ENCODE measurements at regions not wholly inside any gene's neighbourhood (a gene's known extent, or its start where the extent isn't known, plus 50 kb on each side); places are given as distances from the start of the nearest gene placed in this dataset.

GRCh38 chr6:96743496-96743895, 93.8 kb downstream of the GPR63 start:
- Mint-ChIP-seq H3K4me3 (ENCODE audit: unreplicated experiment) (no peak overlapping the region), H3K9me3 (ENCODE audit: unreplicated experiment) (no peaks in the 10 kb centered on the region), H3K36me3 (ENCODE audit: insufficient read depth, unreplicated experiment) (no peaks in the 10 kb centered on the region), H3K27ac (ENCODE audit: low read depth, unreplicated experiment) (no peak overlapping the region), H3K27me3 (ENCODE audit: insufficient read depth, unreplicated experiment) (peaks cover 22% of the 10 kb centered on the region), H3K4me1 (ENCODE audit: insufficient read depth, unreplicated experiment) (no peaks in the 10 kb centered on the region)
- ChIA-PET CTCF (interaction anchor here (0.7 kb wide), 1 partner anchor 72 kb away, joined by 3 read pairs; no protein-coding TSS in a partner anchor), POLR2A (no interaction called here)
- TF ChIP-seq, protein P1, sequence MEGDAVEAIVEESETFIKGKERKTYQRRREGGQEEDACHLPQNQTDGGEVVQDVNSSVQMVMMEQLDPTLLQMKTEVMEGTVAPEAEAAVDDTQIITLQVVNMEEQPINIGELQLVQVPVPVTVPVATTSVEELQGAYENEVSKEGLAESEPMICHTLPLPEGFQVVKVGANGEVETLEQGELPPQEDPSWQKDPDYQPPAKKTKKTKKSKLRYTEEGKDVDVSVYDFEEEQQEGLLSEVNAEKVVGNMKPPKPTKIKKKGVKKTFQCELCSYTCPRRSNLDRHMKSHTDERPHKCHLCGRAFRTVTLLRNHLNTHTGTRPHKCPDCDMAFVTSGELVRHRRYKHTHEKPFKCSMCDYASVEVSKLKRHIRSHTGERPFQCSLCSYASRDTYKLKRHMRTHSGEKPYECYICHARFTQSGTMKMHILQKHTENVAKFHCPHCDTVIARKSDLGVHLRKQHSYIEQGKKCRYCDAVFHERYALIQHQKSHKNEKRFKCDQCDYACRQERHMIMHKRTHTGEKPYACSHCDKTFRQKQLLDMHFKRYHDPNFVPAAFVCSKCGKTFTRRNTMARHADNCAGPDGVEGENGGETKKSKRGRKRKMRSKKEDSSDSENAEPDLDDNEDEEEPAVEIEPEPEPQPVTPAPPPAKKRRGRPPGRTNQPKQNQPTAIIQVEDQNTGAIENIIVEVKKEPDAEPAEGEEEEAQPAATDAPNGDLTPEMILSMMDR (IDR thresholded peaks at IDR 0.05; ENCODE audit: unreplicated experiment): no peak
- intact Hi-C loops (cut with micrococcal nuclease): no loop called here
- DNase-seq (ENCODE audit: unreplicated experiment): no peak
- no TSS peak for BruUV-seq (replicated peaks)

- Mint-ChIP-seq H3K4me1 (ENCODE audit: insufficient read depth, unreplicated experiment) (no peaks in the 10 kb centered on the region), H3K9me3 (ENCODE audit: unreplicated experiment) (no peaks in the 10 kb centered on the region), H3K36me3 (ENCODE audit: insufficient read depth, unreplicated experiment) (no peaks in the 10 kb centered on the region), H3K27me3 (ENCODE audit: insufficient read depth, unreplicated experiment) (peaks cover 18% of the 10 kb centered on the region), H3K4me3 (ENCODE audit: unreplicated experiment) (no peak overlapping the region), H3K27ac (ENCODE audit: low read depth, unreplicated experiment) (no peak overlapping the region)
- BruUV-seq (replicated peaks): no TSS peak
- POLR2A ChIA-PET: no interaction called here
- TF ChIP-seq, protein P1 (IDR thresholded peaks at IDR 0.05; ENCODE audit: unreplicated experiment): no peak
- CTCF ChIA-PET: interaction anchor here (0.6 to 0.9 kb wide), 3 partner anchors 154 to 316 kb away, joined by 3 to 4 read pairs (median 3); no protein-coding TSS in a partner anchor
- no peak for DNase-seq (ENCODE audit: unreplicated experiment)
- intact Hi-C loops (cut with micrococcal nuclease): no loop called here
These were observed 94.6 kb downstream of the GPR63 start for GRCh38 chr6:96742702-96743101.

- Mint-ChIP-seq H3K9me3 (ENCODE audit: unreplicated experiment) (no peaks in the 10 kb centered on the region), H3K27me3 (ENCODE audit: insufficient read depth, unreplicated experiment) (peaks cover 5% of the 10 kb centered on the region), H3K36me3 (ENCODE audit: insufficient read depth, unreplicated experiment) (no peaks in the 10 kb centered on the region), H3K4me1 (ENCODE audit: insufficient read depth, unreplicated experiment) (no peaks in the 10 kb centered on the region), H3K27ac (ENCODE audit: low read depth, unreplicated experiment) (no peak overlapping the region), H3K4me3 (ENCODE audit: unreplicated experiment) (no peak overlapping the region)
- BruUV-seq (replicated peaks): no TSS peak
- no peak for DNase-seq (ENCODE audit: unreplicated experiment)
- ChIA-PET POLR2A (interaction anchor here (0.7 kb wide), 1 partner anchor 23 kb away, joined by 4 read pairs; no protein-coding TSS in a partner anchor), CTCF (no interaction called here)
- intact Hi-C loops (cut with micrococcal nuclease): no loop called here
- TF ChIP-seq, protein P1 (IDR thresholded peaks at IDR 0.05; ENCODE audit: unreplicated experiment): no peak
These were observed 101.9 kb downstream of the GPR63 start for GRCh38 chr6:96735332-96735731.

DNA sequence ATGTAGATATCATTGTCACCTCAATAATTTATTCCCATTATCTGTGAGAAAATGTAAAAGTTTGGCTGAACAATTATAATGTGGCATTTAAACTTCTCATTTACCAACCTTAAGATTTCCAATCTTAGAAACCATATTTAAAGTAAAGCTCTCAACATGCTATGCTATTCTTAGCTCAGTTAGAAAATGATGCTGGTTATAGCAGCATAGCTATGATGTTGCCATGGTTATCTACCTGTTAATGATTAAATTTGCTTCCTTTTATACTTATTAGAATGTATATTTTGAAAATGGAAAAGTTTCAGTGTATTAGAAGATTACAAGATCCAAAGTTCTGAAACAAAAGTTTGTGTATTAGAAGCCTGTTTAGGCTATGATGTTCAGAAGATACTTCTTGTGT, 110.1 kb downstream of the GPR63 start:
- Mint-ChIP-seq H3K4me3 (ENCODE audit: unreplicated experiment) (no peak overlapping the region), H3K9me3 (ENCODE audit: unreplicated experiment) (no peaks in the 10 kb centered on the region), H3K36me3 (ENCODE audit: insufficient read depth, unreplicated experiment) (no peaks in the 10 kb centered on the region), H3K27me3 (ENCODE audit: insufficient read depth, unreplicated experiment) (no peaks in the 10 kb centered on the region), H3K4me1 (ENCODE audit: insufficient read depth, unreplicated experiment) (no peaks in the 10 kb centered on the region), H3K27ac (ENCODE audit: low read depth, unreplicated experiment) (no peak overlapping the region)
- POLR2A ChIA-PET: no interaction called here
- DNase-seq (ENCODE audit: unreplicated experiment): no peak
- CTCF ChIA-PET: no interaction called here
- intact Hi-C loops (cut with micrococcal nuclease): no loop called here
- BruUV-seq (replicated peaks): no TSS peak
- TF ChIP-seq, protein P1 (IDR thresholded peaks at IDR 0.05; ENCODE audit: unreplicated experiment): no peak
